ENCODE measurements at regions not wholly inside any gene's neighbourhood (a gene's known extent, or its start where the extent isn't known, plus 50 kb on each side); places are given as distances from the start of the nearest gene placed in this dataset.
"Not testable (repeated sequence)": the region's sequence is repeated elsewhere in the genome, so short reads cannot be mapped to it uniquely, and the experiment has no call there.

DNA sequence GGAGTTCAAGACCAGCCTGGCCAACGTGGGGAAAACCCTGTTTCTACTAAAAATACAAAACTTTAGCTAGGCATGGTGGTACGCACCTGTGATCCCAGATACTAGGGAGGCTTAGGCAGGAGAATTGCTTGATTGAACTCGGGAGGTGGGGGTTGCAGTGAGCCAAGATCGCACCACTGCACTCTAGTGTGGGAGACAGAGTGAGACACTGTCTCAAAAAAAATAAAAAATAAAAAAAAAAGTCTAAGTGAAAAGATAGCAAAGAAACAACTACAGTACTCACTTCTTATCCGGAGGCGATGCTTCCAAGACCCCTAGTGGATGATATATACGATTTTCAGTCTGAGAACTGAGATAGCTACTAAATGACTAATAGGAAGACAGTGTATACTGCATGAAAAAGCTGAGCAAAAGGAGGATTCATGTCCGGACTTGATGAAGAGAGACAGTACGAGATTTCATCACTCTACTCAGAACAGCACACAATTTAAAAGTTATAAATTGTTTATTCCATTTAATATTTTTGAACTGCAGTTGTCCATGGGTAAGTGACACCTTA, 138.7 kb upstream of the GOLGA6L6 start:
- not testable (repeated sequence) for H3K9me3 ChIP-seq (replicated peaks; ENCODE audit: insufficient read depth, low read length); H3K4me1 ChIP-seq (ENCODE audit: low read length); H3F3A ChIP-seq (ENCODE audit: insufficient read depth, low read length); H3K27ac ChIP-seq (ENCODE audit: low read length); H3K9ac ChIP-seq (ENCODE audit: low read length); H3K79me2 ChIP-seq (ENCODE audit: low read length); H3K4me3 ChIP-seq (ENCODE audit: low read length); H3K27me3 ChIP-seq (replicated peaks; ENCODE audit: insufficient read depth, low read length); H4K20me1 ChIP-seq (ENCODE audit: insufficient read depth, low read length); H3K4me2 ChIP-seq (ENCODE audit: low read depth, low read length); H3K36me3 ChIP-seq (replicated peaks; ENCODE audit: insufficient read depth, low read length); H3K9me2 ChIP-seq (replicated peaks; ENCODE audit: insufficient read depth, low read length); DNase-seq; H2AFZ ChIP-seq (ENCODE audit: low read length)

DNA sequence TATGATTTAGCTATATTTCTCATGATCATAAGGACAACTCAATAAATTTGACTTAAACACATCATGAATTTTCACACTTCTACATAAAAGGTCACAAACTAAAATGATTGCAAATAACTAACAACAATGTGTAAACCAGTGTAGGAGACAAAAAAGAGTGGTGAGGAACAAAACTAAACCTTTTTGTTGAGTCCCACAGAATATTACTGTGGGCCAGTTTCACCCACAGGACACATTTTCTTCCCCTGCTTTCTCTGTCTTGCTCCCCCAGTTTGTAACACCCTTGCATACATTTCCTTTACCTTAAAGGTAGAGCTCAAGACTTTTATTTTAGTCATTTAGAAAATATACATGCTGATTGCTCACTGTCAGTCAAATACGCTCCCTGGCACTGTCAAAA, 130.9 kb upstream of the GOLGA6L6 start:
- Histone ChIP-seq H3K27me3 (replicated peaks; ENCODE audit: insufficient read depth, low read length) (no peaks in the 10 kb centered on the region), H2AFZ (ENCODE audit: low read length) (no peak overlapping the region), H3F3A (ENCODE audit: insufficient read depth, low read length) (peaks cover 4% of the 10 kb centered on the region; the same call in 1 of the 2 replicates), H3K4me2 (ENCODE audit: low read depth, low read length) (peak overlapping the region; percentile 12; the same call in 1 of the 2 replicates), H3K9ac (ENCODE audit: low read length) (no peak overlapping the region), H4K20me1 (ENCODE audit: insufficient read depth, low read length) (no peaks in the 10 kb centered on the region), H3K9me3 (replicated peaks; ENCODE audit: insufficient read depth, low read length) (no peaks in the 10 kb centered on the region), H3K4me3 (ENCODE audit: low read length) (no peak overlapping the region), H3K79me2 (ENCODE audit: low read length) (no peaks in the 10 kb centered on the region), H3K9me2 (replicated peaks; ENCODE audit: insufficient read depth, low read length) (no peaks in the 10 kb centered on the region), H3K36me3 (replicated peaks; ENCODE audit: insufficient read depth, low read length) (no peaks in the 10 kb centered on the region), H3K4me1 (ENCODE audit: low read length) (peaks cover 10% of the 10 kb centered on the region), H3K27ac (ENCODE audit: low read length) (no peak overlapping the region)
- TF ChIP-seq EZH2phosphoT487 (IDR thresholded peaks at IDR 0.05; ENCODE audit: low read length) (no peak), EZH2 (optimal IDR thresholded peaks at IDR 0.05; ENCODE audit: low read depth, low read length) (no peak)
- TF ChIP-seq, protein P1, sequence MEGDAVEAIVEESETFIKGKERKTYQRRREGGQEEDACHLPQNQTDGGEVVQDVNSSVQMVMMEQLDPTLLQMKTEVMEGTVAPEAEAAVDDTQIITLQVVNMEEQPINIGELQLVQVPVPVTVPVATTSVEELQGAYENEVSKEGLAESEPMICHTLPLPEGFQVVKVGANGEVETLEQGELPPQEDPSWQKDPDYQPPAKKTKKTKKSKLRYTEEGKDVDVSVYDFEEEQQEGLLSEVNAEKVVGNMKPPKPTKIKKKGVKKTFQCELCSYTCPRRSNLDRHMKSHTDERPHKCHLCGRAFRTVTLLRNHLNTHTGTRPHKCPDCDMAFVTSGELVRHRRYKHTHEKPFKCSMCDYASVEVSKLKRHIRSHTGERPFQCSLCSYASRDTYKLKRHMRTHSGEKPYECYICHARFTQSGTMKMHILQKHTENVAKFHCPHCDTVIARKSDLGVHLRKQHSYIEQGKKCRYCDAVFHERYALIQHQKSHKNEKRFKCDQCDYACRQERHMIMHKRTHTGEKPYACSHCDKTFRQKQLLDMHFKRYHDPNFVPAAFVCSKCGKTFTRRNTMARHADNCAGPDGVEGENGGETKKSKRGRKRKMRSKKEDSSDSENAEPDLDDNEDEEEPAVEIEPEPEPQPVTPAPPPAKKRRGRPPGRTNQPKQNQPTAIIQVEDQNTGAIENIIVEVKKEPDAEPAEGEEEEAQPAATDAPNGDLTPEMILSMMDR (IDR thresholded peaks at IDR 0.05; ENCODE audit: low read length): no peak
- DNase-seq: peak; percentile 18

DNA sequence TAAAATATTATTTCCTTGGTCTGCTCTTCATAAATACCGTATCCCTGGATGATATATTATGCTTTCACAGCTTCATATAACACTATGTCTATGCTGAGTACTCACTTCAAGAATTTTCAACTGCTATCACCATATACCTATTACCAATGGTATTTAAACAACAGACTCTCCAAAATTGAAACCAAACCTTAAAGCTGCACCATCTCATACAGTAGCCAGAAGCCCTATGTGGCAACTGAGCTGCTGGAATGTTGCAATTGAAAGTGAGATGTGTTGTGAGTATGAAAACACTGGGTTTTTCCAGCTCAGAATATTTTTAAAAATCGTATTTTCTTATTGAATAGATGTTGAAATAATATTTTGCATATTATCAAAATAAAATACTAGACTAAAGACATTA, 130.1 kb upstream of the GOLGA6L6 start:
- H3K4me2 ChIP-seq (ENCODE audit: low read depth, low read length): peak overlapping the region; percentile 12; the same call in 1 of the 2 replicates
- no peak overlapping the region for H2AFZ ChIP-seq (ENCODE audit: low read length)
- DNase-seq: peak; percentile 64
- TF ChIP-seq, protein P1 (IDR thresholded peaks at IDR 0.05; ENCODE audit: low read length): no peak
- TF ChIP-seq EZH2phosphoT487 (IDR thresholded peaks at IDR 0.05; ENCODE audit: low read length): no peak
- TF ChIP-seq EZH2 (optimal IDR thresholded peaks at IDR 0.05; ENCODE audit: low read depth, low read length): no peak
- H3K4me3 ChIP-seq (ENCODE audit: low read length): no peak overlapping the region
- H3K9ac ChIP-seq (ENCODE audit: low read length): no peak overlapping the region
- H3K36me3 ChIP-seq (replicated peaks; ENCODE audit: insufficient read depth, low read length): no peaks in the 10 kb centered on the region
- H3K9me2 ChIP-seq (replicated peaks; ENCODE audit: insufficient read depth, low read length): no peaks in the 10 kb centered on the region
- no peaks in the 10 kb centered on the region for H3K79me2 ChIP-seq (ENCODE audit: low read length)
- no peaks in the 10 kb centered on the region for H4K20me1 ChIP-seq (ENCODE audit: insufficient read depth, low read length)
- H3K4me1 ChIP-seq (ENCODE audit: low read length): peaks cover 10% of the 10 kb centered on the region
- no peak overlapping the region for H3K27ac ChIP-seq (ENCODE audit: low read length)
- H3K27me3 ChIP-seq (replicated peaks; ENCODE audit: insufficient read depth, low read length): no peaks in the 10 kb centered on the region
- no peaks in the 10 kb centered on the region for H3K9me3 ChIP-seq (replicated peaks; ENCODE audit: insufficient read depth, low read length)
- peaks cover 4% of the 10 kb centered on the region; the same call in 1 of the 2 replicates for H3F3A ChIP-seq (ENCODE audit: insufficient read depth, low read length)

DNA sequence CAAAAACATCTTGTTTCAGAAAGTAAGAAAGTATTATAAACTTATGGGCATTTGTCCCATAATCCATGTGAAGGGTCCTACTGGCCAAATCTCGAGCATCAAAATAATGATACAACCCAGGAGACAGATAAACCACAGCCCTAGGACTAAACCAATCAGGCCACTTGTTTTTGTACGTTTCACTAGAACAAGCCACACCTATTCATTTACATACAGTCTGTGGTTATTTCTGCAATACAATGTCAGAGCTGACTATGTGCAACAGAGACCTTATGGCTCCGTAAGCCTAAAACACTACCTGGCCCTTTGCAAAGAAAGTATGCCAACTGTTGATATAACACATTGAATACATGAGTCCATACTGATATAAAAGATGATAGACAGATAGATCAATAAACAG, 124.8 kb upstream of the GOLGA6L6 start:
- not testable (repeated sequence) for H3K27me3 ChIP-seq (replicated peaks; ENCODE audit: insufficient read depth, low read length); H3K79me2 ChIP-seq (ENCODE audit: low read length); H3F3A ChIP-seq (ENCODE audit: insufficient read depth, low read length); H3K9me3 ChIP-seq (replicated peaks; ENCODE audit: insufficient read depth, low read length); H3K36me3 ChIP-seq (replicated peaks; ENCODE audit: insufficient read depth, low read length); H3K4me3 ChIP-seq (ENCODE audit: low read length); H3K9me2 ChIP-seq (replicated peaks; ENCODE audit: insufficient read depth, low read length); H3K27ac ChIP-seq (ENCODE audit: low read length); H3K9ac ChIP-seq (ENCODE audit: low read length); H3K4me2 ChIP-seq (ENCODE audit: low read depth, low read length); H2AFZ ChIP-seq (ENCODE audit: low read length); H4K20me1 ChIP-seq (ENCODE audit: insufficient read depth, low read length); H3K4me1 ChIP-seq (ENCODE audit: low read length)
- DNase-seq: peak; percentile 6

All from MM.1S (cell line).